Common myeloid progenitor, CD34-positive (primary cell): ENCODE measurements at regions not wholly inside any gene's neighbourhood (a gene's known extent, or its start where the extent isn't known, plus 50 kb on each side); places are given as distances from the start of the nearest gene placed in this dataset.
"Not testable (repeated sequence)": the region's sequence is repeated elsewhere in the genome, so short reads cannot be mapped to it uniquely, and the experiment has no call there.

Source experiments
- CTCF ChIA-PET: fragments of 350-600 bp; sonication (Branson Sonifier 250); formaldehyde crosslinking; loops from one replicate; lab custom pipeline; 2021; ENCODE audit warnings: antibody characterized with exemption; lab: Charles Lee
- POLR2A ChIA-PET: fragments of 350-600 bp; sonication (Branson Sonifier 250); formaldehyde crosslinking; loops from one replicate; lab custom pipeline; 2021; ENCODE audit warnings: antibody characterized with exemption; lab: Charles Lee
- DNase-seq, 3 donors: peaks; one replicate each; pipeline versions ENCODE4 v3.0.0 to v3.0.0-alpha.2; 2013
- H3K27ac ChIP-seq, 2 experiments: 1 replicate in 1 of 2; 2 replicates in 1 of 2; pipeline ENCODE4 v1.7.0; 2013; ENCODE audit warnings: inconsistent platforms in 2 of 2, low read length in 2 of 2, mild to moderate bottlenecking in 2 of 2, low read depth in 1 of 2, moderate library complexity in 1 of 2; ENCODE audit not compliant: severe bottlenecking in 2 of 2, insufficient read depth in 1 of 2, poor library complexity in 1 of 2
- H3K27me3 ChIP-seq, 5 experiments: replicated peaks in 2 of 5; 1 replicate in 3 of 5; 2 replicates in 2 of 5; pipeline versions ENCODE4 v1.6.1 to v1.7.0; 2013; ENCODE audit warnings: low read length in 4 of 5, mild to moderate bottlenecking in 2 of 5, moderate library complexity in 2 of 5, inconsistent platforms in 1 of 5; ENCODE audit not compliant: insufficient read depth in 5 of 5, control insufficient read depth in 4 of 5
- H3K36me3 ChIP-seq, 4 experiments: 1 replicate in 2 of 4; 2 replicates in 2 of 4; pipeline versions ENCODE4 v1.6.1 to v1.7.0; 2013; ENCODE audit warnings: low read length in 3 of 4, control low read depth in 1 of 4, mild to moderate bottlenecking in 1 of 4; ENCODE audit not compliant: control insufficient read depth in 4 of 4, insufficient read depth in 4 of 4
- H3K4me1 ChIP-seq, 4 experiments: 1 replicate in 3 of 4; 2 replicates in 1 of 4; pipeline versions ENCODE4 v1.6.1 to v1.7.1; 2013; ENCODE audit warnings: low read length in 3 of 4, mild to moderate bottlenecking in 3 of 4, control low read depth in 1 of 4, inconsistent platforms in 1 of 4, moderate library complexity in 1 of 4; ENCODE audit not compliant: control insufficient read depth in 4 of 4, insufficient read depth in 4 of 4; ENCODE audit errors: control extremely low read depth in 1 of 4
- H3K4me3 ChIP-seq, 7 experiments: 1 replicate in 4 of 7; 2 replicates in 3 of 7; pipeline versions ENCODE4 v1.5.1 to v1.7.0; 2013; ENCODE audit warnings: mild to moderate bottlenecking in 7 of 7, low read length in 6 of 7, moderate library complexity in 6 of 7, inconsistent platforms in 2 of 7, low read depth in 2 of 7, control low read depth in 1 of 7; ENCODE audit not compliant: insufficient read depth in 4 of 7, control insufficient read depth in 1 of 7; ENCODE audit errors: extremely low read depth in 1 of 7
- H3K9me3 ChIP-seq, 5 experiments: 1 replicate in 4 of 5; 2 replicates in 1 of 5; pipeline versions ENCODE4 v1.6.1 to v1.7.1; 2013; ENCODE audit warnings: low read length in 4 of 5, mild to moderate bottlenecking in 2 of 5, inconsistent platforms in 1 of 5, low read depth in 1 of 5, moderate library complexity in 1 of 5; ENCODE audit not compliant: control insufficient read depth in 4 of 5, insufficient read depth in 2 of 5; ENCODE audit errors: control extremely low read depth in 1 of 5
- WGBS: methylation state at CpG from one replicate; pipeline ENCODE4 v1.1.5; 2013; ENCODE audit not compliant: insufficient coverage; 5-methylcytosine and 5-hydroxymethylcytosine counted together

GRCh38 chr7:54299426-54299825, 242.7 kb upstream of the VSTM2A start:
- peaks cover 0 to 3% (median 0%) of the 10 kb centered on the region in 5 experiments for H3K9me3 ChIP-seq
- H3K4me1 ChIP-seq, result no peaks in the 10 kb centered on the region
- H3K27ac ChIP-seq, result no peak overlapping the region
- DNase-seq, result no peak
- H3K27me3 ChIP-seq, result no peaks in the 10 kb centered on the region
- H3K4me3 ChIP-seq, result no peak overlapping the region
- no peaks in the 10 kb centered on the region for H3K36me3 ChIP-seq
- WGBS, result 100% methylated on average over 3 of the region's 4 CpGs
- ChIA-PET CTCF (no interaction called here), POLR2A (no interaction called here)

GRCh38 chr7:54315955-54316354, 226.2 kb upstream of the VSTM2A start:
- DNase-seq, POLR2A ChIA-PET, H3K27ac ChIP-seq, H3K4me1 ChIP-seq, H3K27me3 ChIP-seq, H3K36me3 ChIP-seq, H3K4me3 ChIP-seq, CTCF ChIA-PET, H3K9me3 ChIP-seq: not testable (repeated sequence)

- H3K4me3 ChIP-seq, result no peak overlapping the region
- ChIA-PET CTCF (no interaction called here), POLR2A (no interaction called here)
- DNase-seq, result no peak
- WGBS, result 92% methylated on average over 3 of the region's 3 CpGs
- no peak overlapping the region for H3K27ac ChIP-seq
- H3K9me3 ChIP-seq, result no peaks in the 10 kb centered on the region
- H3K36me3 ChIP-seq, result no peaks in the 10 kb centered on the region
- H3K27me3 ChIP-seq, result no peaks in the 10 kb centered on the region
- no peaks in the 10 kb centered on the region for H3K4me1 ChIP-seq
These were observed 215.5 kb upstream of the VSTM2A start for GRCh38 chr7:54326592-54327167.

DNA sequence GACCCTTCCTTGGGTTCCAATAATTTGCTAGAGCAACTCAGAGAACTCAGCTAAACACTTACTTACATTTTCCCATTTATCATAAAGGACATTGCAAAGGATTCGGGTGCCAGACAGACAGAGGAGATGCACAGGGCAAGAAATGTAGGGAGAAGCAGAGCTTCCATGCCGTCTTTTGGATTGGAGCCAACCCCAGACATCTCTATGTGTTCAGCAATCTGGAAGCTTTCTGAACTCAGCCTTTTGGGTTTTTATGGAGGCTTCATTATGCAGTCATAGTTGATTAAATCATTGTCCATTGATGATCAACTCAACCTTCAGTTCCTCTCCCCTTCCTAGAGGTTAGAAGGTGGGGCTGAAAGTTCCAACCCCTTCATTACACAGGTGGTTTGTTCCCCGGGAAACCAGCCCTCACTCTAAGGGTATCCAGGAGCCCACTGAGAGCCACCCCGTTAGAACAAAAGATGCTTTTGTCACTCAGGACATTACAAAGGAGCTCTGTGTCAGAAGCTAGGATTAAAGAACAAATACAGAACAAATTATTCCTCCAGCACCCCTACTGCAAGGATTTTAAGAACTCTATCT, 211.9 kb upstream of the VSTM2A start:
- no peaks in the 10 kb centered on the region for H3K27me3 ChIP-seq
- CTCF ChIA-PET, result no interaction called here
- 86% methylated on average over 3 of the region's 4 CpGs for WGBS
- no peak for DNase-seq
- H3K27ac ChIP-seq, result no peak overlapping the region
- H3K4me3 ChIP-seq, result no peak overlapping the region
- no peaks in the 10 kb centered on the region for H3K36me3 ChIP-seq
- H3K9me3 ChIP-seq, result no peaks in the 10 kb centered on the region
- POLR2A ChIA-PET, result no interaction called here
- no peaks in the 10 kb centered on the region for H3K4me1 ChIP-seq

- DNase-seq, result no peak
- WGBS, result no CpG with 5 or more reads among the region's 1 CpG
- POLR2A ChIA-PET, result no interaction called here
- H3K9me3 ChIP-seq, result no peaks in the 10 kb centered on the region
- H3K4me1 ChIP-seq, result no peaks in the 10 kb centered on the region
- no peak overlapping the region for H3K27ac ChIP-seq
- no peaks in the 10 kb centered on the region for H3K36me3 ChIP-seq
- no peaks in the 10 kb centered on the region for H3K27me3 ChIP-seq
- no peak overlapping the region for H3K4me3 ChIP-seq
- CTCF ChIA-PET, result no interaction called here
These were observed 210.9 kb upstream of the VSTM2A start for GRCh38 chr7:54331311-54331710.

DNA sequence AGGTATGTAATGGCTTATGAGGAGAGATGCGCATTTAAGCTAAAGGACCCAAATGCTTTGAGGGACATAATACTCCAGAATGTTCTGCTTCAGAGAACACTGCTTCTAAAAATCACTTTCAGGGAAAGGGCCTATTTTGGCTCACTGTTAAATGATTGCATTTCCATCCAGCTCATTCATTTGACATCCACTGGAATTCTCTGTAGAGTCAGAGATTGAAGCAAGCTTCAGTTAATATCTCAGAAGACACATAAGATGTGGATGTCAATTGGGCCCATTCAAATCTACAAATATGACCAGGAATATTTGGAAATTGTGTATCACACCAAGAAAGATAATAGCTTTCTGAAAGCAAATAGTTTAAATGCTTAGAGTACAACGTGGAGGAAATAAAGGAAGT, 209.9 kb upstream of the VSTM2A start:
- no peak for DNase-seq
- H3K36me3 ChIP-seq, result no peaks in the 10 kb centered on the region
- H3K9me3 ChIP-seq, result no peaks in the 10 kb centered on the region
- ChIA-PET POLR2A (no interaction called here), CTCF (no interaction called here)
- whole genome bisulfite sequencing, result 100% methylated on average over 1 of the region's 2 CpGs
- H3K27me3 ChIP-seq, result no peaks in the 10 kb centered on the region
- no peak overlapping the region for H3K4me3 ChIP-seq
- H3K4me1 ChIP-seq, result no peaks in the 10 kb centered on the region
- no peak overlapping the region for H3K27ac ChIP-seq

GRCh38 chr7:54333952-54334351, 208.2 kb upstream of the VSTM2A start:
- Histone ChIP-seq H3K4me3 (no peak overlapping the region), H3K36me3 (no peaks in the 10 kb centered on the region), H3K4me1 (no peaks in the 10 kb centered on the region), H3K27ac (no peak overlapping the region), H3K27me3 (no peaks in the 10 kb centered on the region), H3K9me3 (no peaks in the 10 kb centered on the region)
- DNase-seq, result no peak
- CTCF ChIA-PET, result no interaction called here
- WGBS, result 83% methylated on average over 1 of the region's 1 CpG
- POLR2A ChIA-PET, result no interaction called here
